ENCODE measurements at regions not wholly inside any gene's neighbourhood (a gene's known extent, or its start where the extent isn't known, plus 50 kb on each side); places are given as distances from the start of the nearest gene placed in this dataset.
A peak's percentile ranks its signal among the peaks of the same experiment; 100 is the strongest.

- no peak for DNase-seq (ENCODE audit: low spot score)
Measured at GRCh38 chr22:49115197-49115596, 712.5 kb downstream of the BRD1 start.

GRCh38 chr22:49113758-49114157 lies 713.9 kb downstream of the BRD1 start:
- DNase-seq (ENCODE audit: low spot score): no peak

- no peak for DNase-seq (ENCODE audit: low spot score)
Measured at GRCh38 chr22:49112661-49113626, 714.7 kb downstream of the BRD1 start.

GRCh38 chr22:49112176-49112575 lies 715.5 kb downstream of the BRD1 start:
- no peak for DNase-seq (ENCODE audit: low spot score)

GRCh38 chr22:49111085-49111484 lies 716.6 kb downstream of the BRD1 start:
- DNase-seq (ENCODE audit: low spot score): no peak

GRCh38 chr22:49108636-49109315 lies 718.9 kb downstream of the BRD1 start:
- DNase-seq (ENCODE audit: low spot score): no peak

- no peak for DNase-seq (ENCODE audit: low spot score)
Measured at GRCh38 chr22:49107961-49108530, 719.6 kb downstream of the BRD1 start.

GRCh38 chr22:49107561-49107960 lies 720.1 kb downstream of the BRD1 start:
- no peak for DNase-seq (ENCODE audit: low spot score)

GRCh38 chr22:49106842-49107152 lies 720.9 kb downstream of the BRD1 start:
- no peak for DNase-seq (ENCODE audit: low spot score)

GRCh38 chr22:49106096-49106841 lies 721.4 kb downstream of the BRD1 start:
- no peak for DNase-seq (ENCODE audit: low spot score)

- no peak for DNase-seq (ENCODE audit: low spot score)
Measured at GRCh38 chr22:49104434-49104833, 723.2 kb downstream of the BRD1 start.

GRCh38 chr22:49103314-49104059 lies 724.2 kb downstream of the BRD1 start:
- DNase-seq (ENCODE audit: low spot score): no peak

GRCh38 chr22:49102367-49102766 lies 725.3 kb downstream of the BRD1 start:
- no peak for DNase-seq (ENCODE audit: low spot score)

GRCh38 chr22:49101873-49102272 lies 725.8 kb downstream of the BRD1 start:
- DNase-seq (ENCODE audit: low spot score): no peak

GRCh38 chr22:49101225-49101624 lies 726.4 kb downstream of the BRD1 start:
- no peak for DNase-seq (ENCODE audit: low spot score)

- DNase-seq (ENCODE audit: low spot score): no peak
Measured at GRCh38 chr22:49100773-49101172, 726.9 kb downstream of the BRD1 start.

- no peak for DNase-seq (ENCODE audit: low spot score)
Measured at GRCh38 chr22:49100316-49100715, 727.4 kb downstream of the BRD1 start.

- peak; percentile 31 for DNase-seq (ENCODE audit: low spot score)
Measured at GRCh38 chr22:49099496-49100124, 728.1 kb downstream of the BRD1 start.

- DNase-seq (ENCODE audit: low spot score): no peak
Measured at GRCh38 chr22:49099089-49099488, 728.6 kb downstream of the BRD1 start.

- DNase-seq (ENCODE audit: low spot score): no peak
Measured at GRCh38 chr22:49097966-49098365, 729.7 kb downstream of the BRD1 start.

Data from H4 (cell line).